Osteocyte (in vitro differentiated cells): ENCODE measurements at regions not wholly inside any gene's neighbourhood (a gene's known extent, or its start where the extent isn't known, plus 50 kb on each side); places are given as distances from the start of the nearest gene placed in this dataset.

Experiments
- DNase-seq: peaks from one replicate; pipeline ENCODE4 v3.0.0; 2021; ENCODE audit warnings: mixed read lengths; ENCODE audit not compliant: unreplicated experiment; ENCODE audit errors: extremely low spot score
- H3K27ac Mint-ChIP-seq: one replicate; pipeline ENCODE4 v1.8.0; 2021; ENCODE audit warnings: mild to moderate bottlenecking, mixed read lengths; ENCODE audit not compliant: unreplicated experiment
- H3K27me3 Mint-ChIP-seq: one replicate; pipeline ENCODE4 v1.8.0; 2021; ENCODE audit warnings: mixed read lengths; ENCODE audit not compliant: unreplicated experiment
- H3K36me3 Mint-ChIP-seq: one replicate; pipeline ENCODE4 v1.8.0; 2021; ENCODE audit warnings: mixed read lengths; ENCODE audit not compliant: unreplicated experiment
- H3K4me1 Mint-ChIP-seq: one replicate; pipeline ENCODE4 v1.8.0; 2021; ENCODE audit warnings: mixed read lengths; ENCODE audit not compliant: unreplicated experiment
- H3K4me3 Mint-ChIP-seq: one replicate; pipeline ENCODE4 v1.8.0; 2021; ENCODE audit warnings: mild to moderate bottlenecking, moderate library complexity, mixed read lengths; ENCODE audit not compliant: unreplicated experiment
- H3K9me3 Mint-ChIP-seq: one replicate; pipeline ENCODE4 v1.8.0; 2021; ENCODE audit warnings: mixed read lengths; ENCODE audit not compliant: unreplicated experiment
- CTCF ChIP-seq: fragments of 200-600 bp; sonication (generic); IDR thresholded peaks from 2 replicates; pipeline ENCODE4 v1.5.0; 2021; ENCODE audit warnings: antibody characterized with exemption, mild to moderate bottlenecking, moderate library complexity

GRCh38 chr21:35886887-35887286 lies 173.4 kb downstream of the SETD4 start:
- no peak for TF ChIP-seq CTCF
- no peaks in the 10 kb centered on the region for H3K9me3 Mint-ChIP-seq
- H3K4me3 Mint-ChIP-seq = no peak overlapping the region
- H3K27me3 Mint-ChIP-seq = peaks cover 51% of the 10 kb centered on the region
- no peaks in the 10 kb centered on the region for H3K36me3 Mint-ChIP-seq
- H3K27ac Mint-ChIP-seq = no peak overlapping the region
- no peak for DNase-seq
- H3K4me1 Mint-ChIP-seq = peaks cover 6% of the 10 kb centered on the region

GRCh38 chr21:35885942-35886541 lies 174.3 kb downstream of the SETD4 start:
- Mint-ChIP-seq H3K4me3 (no peak overlapping the region), H3K4me1 (peaks cover 6% of the 10 kb centered on the region)
- TF ChIP-seq CTCF = no peak

DNA sequence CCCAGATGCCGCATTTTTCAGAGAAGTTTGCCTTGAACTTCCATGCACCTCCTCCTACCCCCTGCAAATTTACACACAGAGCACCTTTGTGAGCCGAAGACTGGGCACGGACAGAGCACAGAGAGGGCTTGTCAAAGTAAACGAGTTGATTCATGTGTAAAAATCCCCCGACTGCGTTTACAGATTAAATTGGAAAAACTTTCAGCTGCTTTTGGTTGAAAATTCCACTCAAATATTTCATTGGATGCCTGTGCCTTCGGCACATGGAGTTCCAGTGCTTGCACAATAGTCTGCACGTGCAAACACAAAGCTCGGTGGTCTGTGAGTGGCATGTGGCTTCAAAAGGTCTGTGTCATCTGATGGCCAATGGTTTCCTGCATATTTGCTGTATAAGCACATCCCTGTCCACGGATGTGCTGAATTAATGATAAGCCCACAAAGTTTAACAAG lies 177.5 kb downstream of the SETD4 start:
- H3K4me3 Mint-ChIP-seq = no peak overlapping the region
- H3K27me3 Mint-ChIP-seq = peaks cover 56% of the 10 kb centered on the region
- no peak for DNase-seq
- H3K4me1 Mint-ChIP-seq = peaks cover 6% of the 10 kb centered on the region
- TF ChIP-seq CTCF = no peak
- H3K9me3 Mint-ChIP-seq = no peaks in the 10 kb centered on the region
- H3K36me3 Mint-ChIP-seq = no peaks in the 10 kb centered on the region
- H3K27ac Mint-ChIP-seq = no peak overlapping the region

More at GRCh38 chr21:35885942-35886541, 174.3 kb downstream of the SETD4 start:
- Mint-ChIP-seq H3K27me3 (peaks cover 59% of the 10 kb centered on the region), H3K36me3 (no peaks in the 10 kb centered on the region), H3K9me3 (no peaks in the 10 kb centered on the region), H3K27ac (no peak overlapping the region)
- no peak for DNase-seq

- no peak overlapping the region for H3K27ac Mint-ChIP-seq
- peaks cover 34% of the 10 kb centered on the region for H3K27me3 Mint-ChIP-seq
- H3K4me1 Mint-ChIP-seq = no peaks in the 10 kb centered on the region
- DNase-seq = no peak
- TF ChIP-seq CTCF = no peak
- H3K9me3 Mint-ChIP-seq = peaks cover 6% of the 10 kb centered on the region
- H3K36me3 Mint-ChIP-seq = no peaks in the 10 kb centered on the region
- H3K4me3 Mint-ChIP-seq = no peak overlapping the region
Measured at GRCh38 chr21:35873441-35873840, 186.9 kb downstream of the SETD4 start.

DNA sequence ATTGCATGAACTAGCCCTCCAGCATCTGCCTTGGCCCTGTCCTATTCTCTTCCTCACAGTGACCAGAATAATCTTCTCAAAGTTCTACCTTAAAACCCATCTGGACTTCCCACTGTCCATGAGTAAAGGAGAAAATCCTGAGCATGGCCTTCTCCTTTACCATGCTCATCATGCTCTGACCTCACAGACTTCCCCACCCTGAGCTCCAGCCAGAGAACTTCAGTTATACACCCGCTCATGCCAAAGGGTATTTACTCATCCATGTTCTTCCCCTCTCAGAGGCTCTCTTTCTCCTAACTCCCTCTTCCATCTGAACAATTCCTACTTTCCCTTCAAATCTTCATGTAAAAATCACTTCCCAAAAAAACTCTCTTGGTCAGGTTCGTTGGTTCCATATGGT lies 188.4 kb downstream of the SETD4 start:
- H3K9me3 Mint-ChIP-seq = peaks cover 6% of the 10 kb centered on the region
- H3K4me3 Mint-ChIP-seq = no peak overlapping the region

More for the DNA sequence above, 188.4 kb downstream of the SETD4 start:
- DNase-seq = no peak
- H3K27me3 Mint-ChIP-seq = peaks cover 34% of the 10 kb centered on the region
- no peak overlapping the region for H3K27ac Mint-ChIP-seq
- TF ChIP-seq CTCF = no peak
- no peaks in the 10 kb centered on the region for H3K36me3 Mint-ChIP-seq
- H3K4me1 Mint-ChIP-seq = no peaks in the 10 kb centered on the region
